SK-N-SH treated with all-trans-retinoic acid at 6 μM for 48 hours (cell line): ENCODE measurements at regions not wholly inside any gene's neighbourhood (a gene's known extent, or its start where the extent isn't known, plus 50 kb on each side); places are given as distances from the start of the nearest gene placed in this dataset.

Source experiments
- CREB5 ChIP-seq: fragments of 250-450 bp; sonication (Bioruptor Pico); IDR thresholded peaks from 2 replicates; pipeline ENCODE4 v1.5.1; 2020; ENCODE audit warnings: low read depth, mild to moderate bottlenecking, moderate library complexity
- ZFP3 ChIP-seq: fragments of 250-450 bp; sonication (Bioruptor Pico); IDR thresholded peaks from 2 replicates; pipeline ENCODE4 v1.5.0; 2020; ENCODE audit warnings: mild to moderate bottlenecking, moderate library complexity
- ZFP30 ChIP-seq: fragments of 450-650 bp; formaldehyde crosslinking; IDR thresholded peaks from 2 replicates; pipeline ENCODE4 v1.5.0; 2022; ENCODE audit warnings: mild to moderate bottlenecking, moderate library complexity
- ZNF8 ChIP-seq: fragments of 450-650 bp; formaldehyde crosslinking; IDR thresholded peaks from 2 replicates; pipeline ENCODE4 v1.5.0; 2020; ENCODE audit warnings: mild to moderate bottlenecking, moderate library complexity

- TF ChIP-seq CREB5 (CRISPR knock-in tag) (no peak), ZFP3 (no peak), ZFP30 (CRISPR knock-in tag) (no peak), ZNF8 (CRISPR knock-in tag) (no peak)
Measured at GRCh38 chr3:162213196-162213595, 716.6 kb downstream of the OTOL1 start.
